ENCODE measurements at regions not wholly inside any gene's neighbourhood (a gene's known extent, or its start where the extent isn't known, plus 50 kb on each side); places are given as distances from the start of the nearest gene placed in this dataset.

- ChIA-PET CTCF (no interaction called here), POLR2A (no interaction called here)
- H4K20me1 ChIP-seq (ENCODE audit: control insufficient read depth, insufficient read depth, low read length, poor library complexity, severe bottlenecking): no peaks in the 10 kb centered on the region
Observed at GRCh38 chr3:94525043-94525442, 462.2 kb downstream of the NSUN3 start.

GRCh38 chr3:94529816-94530215 is 467.0 kb downstream of the NSUN3 start:
- POLR2A ChIA-PET: no interaction called here
- intact Hi-C loops (cut with micrococcal nuclease): no loop called here
- no peaks in the 10 kb centered on the region for H4K20me1 ChIP-seq (ENCODE audit: control insufficient read depth, insufficient read depth, low read length, poor library complexity, severe bottlenecking)

More at GRCh38 chr3:94525043-94525442, 462.2 kb downstream of the NSUN3 start:
- Mint-ChIP-seq H3K27ac (no peak overlapping the region), H3K4me3 (no peak overlapping the region), H3K4me1 (no peaks in the 10 kb centered on the region), H3K9me3 (ENCODE audit: insufficient read depth) (no peaks in the 10 kb centered on the region), H3K27me3 (no peaks in the 10 kb centered on the region)
- Histone ChIP-seq H3K27ac (ENCODE audit: low read length in 2 of 2) (no peak overlapping the region), H3K9me3 (ENCODE audit: control extremely low read depth in 1 of 3, control insufficient read depth in 2 of 3, insufficient read depth in 1 of 3, low read length in 2 of 3) (peaks cover 0 to 3% (median 1%) of the 10 kb centered on the region in 3 donors), H3K4me3 (ENCODE audit: control extremely low read depth in 1 of 5, extremely low read depth in 1 of 5, insufficient read depth in 1 of 5, low read depth in 2 of 5, low read length in 4 of 5) (no peak overlapping the region), H3K27me3 (replicated peaks in 1 of 4; ENCODE audit: control extremely low read depth in 1 of 4, control insufficient read depth in 3 of 4, insufficient read depth in 4 of 4, low read length in 3 of 4) (no peaks in the 10 kb centered on the region), H3K9ac (ENCODE audit: low read length) (no peak overlapping the region), H3K79me2 (ENCODE audit: control insufficient read depth, insufficient read depth, low read length) (no peaks in the 10 kb centered on the region), H3K4me2 (replicated peaks; ENCODE audit: low read depth, low read length, poor library complexity, severe bottlenecking) (no peak overlapping the region), H3K36me3 (replicated peaks in 1 of 2; ENCODE audit: control extremely low read depth in 1 of 2, control insufficient read depth in 1 of 2, extremely low read depth in 1 of 2, insufficient read depth in 2 of 2, low read length in 1 of 2) (no peaks in the 10 kb centered on the region), H2AFZ (ENCODE audit: insufficient read depth, low read depth, low read length, poor library complexity, severe bottlenecking) (no peak overlapping the region), H3K4me1 (ENCODE audit: control insufficient read depth in 2 of 2, insufficient read depth in 2 of 2, low read length in 2 of 2) (no peaks in the 10 kb centered on the region)
- DNase-seq (no peak), ATAC-seq (ENCODE audit: low read depth) (no peak)
- intact Hi-C loops (cut with micrococcal nuclease): no loop called here
- 94% methylated on average over 2 of the region's 6 CpGs for WGBS (ENCODE audit: insufficient coverage)
- no peak for TF ChIP-seq EZH2 (IDR thresholded peaks at IDR 0.05; ENCODE audit: borderline replicate concordance, insufficient read depth, low read depth, low read length, poor library complexity, severe bottlenecking)
- TF ChIP-seq CTCF (IDR thresholded peaks at IDR 0.05): no peak

More at GRCh38 chr3:94529816-94530215, 467.0 kb downstream of the NSUN3 start:
- Histone ChIP-seq H3K27ac (ENCODE audit: low read length in 2 of 2) (no peak overlapping the region), H3K4me1 (ENCODE audit: control insufficient read depth in 2 of 2, insufficient read depth in 2 of 2, low read length in 2 of 2) (no peaks in the 10 kb centered on the region), H3K79me2 (ENCODE audit: control insufficient read depth, insufficient read depth, low read length) (no peaks in the 10 kb centered on the region), H3K4me2 (replicated peaks; ENCODE audit: low read depth, low read length, poor library complexity, severe bottlenecking) (no peak overlapping the region), H3K36me3 (replicated peaks in 1 of 2; ENCODE audit: control extremely low read depth in 1 of 2, control insufficient read depth in 1 of 2, extremely low read depth in 1 of 2, insufficient read depth in 2 of 2, low read length in 1 of 2) (no peaks in the 10 kb centered on the region), H3K4me3 (ENCODE audit: control extremely low read depth in 1 of 5, extremely low read depth in 1 of 5, insufficient read depth in 1 of 5, low read depth in 2 of 5, low read length in 4 of 5) (no peak overlapping the region), H3K9ac (ENCODE audit: low read length) (no peak overlapping the region), H2AFZ (ENCODE audit: insufficient read depth, low read depth, low read length, poor library complexity, severe bottlenecking) (no peak overlapping the region), H3K9me3 (ENCODE audit: control extremely low read depth in 1 of 3, control insufficient read depth in 2 of 3, insufficient read depth in 1 of 3, low read length in 2 of 3) (peaks cover 0 to 1% (median 0%) of the 10 kb centered on the region in 3 donors), H3K27me3 (replicated peaks in 1 of 4; ENCODE audit: control extremely low read depth in 1 of 4, control insufficient read depth in 3 of 4, insufficient read depth in 4 of 4, low read length in 3 of 4) (no peaks in the 10 kb centered on the region)
- Mint-ChIP-seq H3K27me3 (no peaks in the 10 kb centered on the region), H3K27ac (no peak overlapping the region), H3K9me3 (ENCODE audit: insufficient read depth) (no peaks in the 10 kb centered on the region), H3K4me3 (no peak overlapping the region), H3K4me1 (no peaks in the 10 kb centered on the region)
- no CpG with 5 or more reads among the region's 1 CpG for WGBS (ENCODE audit: insufficient coverage)
- no peak for DNase-seq
- CTCF ChIA-PET: no interaction called here
- ATAC-seq (ENCODE audit: low read depth): no peak
- TF ChIP-seq CTCF (IDR thresholded peaks at IDR 0.05): no peak
- TF ChIP-seq EZH2 (IDR thresholded peaks at IDR 0.05; ENCODE audit: borderline replicate concordance, insufficient read depth, low read depth, low read length, poor library complexity, severe bottlenecking): no peak

Measured in B cell (primary cell).